HCT116 (cell line): ENCODE measurements at regions not wholly inside any gene's neighbourhood (a gene's known extent, or its start where the extent isn't known, plus 50 kb on each side); places are given as distances from the start of the nearest gene placed in this dataset.

Source experiments
- ATAC-seq: fragments of 200-7000 bp; cut with Tn5 transposase; 2 replicates; pipeline ENCODE4 v1.9.1; 2020; ENCODE audit warnings: mild to moderate bottlenecking, moderate library complexity
- BruUV-seq: library from RNA; stranded (reverse); fragments of 400-500 nt; replicated peaks from 2 replicates; lab custom pipeline; 2021; lab: Mats Ljungman, UMichigan
- CTCF ChIA-PET: fragments of 300-600 bp; sonication (Branson Sonifier 250); formaldehyde crosslinking; loops from one replicate; lab custom pipeline; 2021; ENCODE audit warnings: antibody characterized with exemption; lab: Charles Lee
- POLR2A ChIA-PET: fragments of 300-600, 350-600 bp; sonication (Branson Sonifier 250); formaldehyde crosslinking; loops from one replicate; lab custom pipeline; 2021; ENCODE audit warnings: antibody characterized with exemption; lab: Charles Lee
- RAD21 ChIA-PET, 2 experiments: fragments of 300-600 bp; sonication (Branson Sonifier 250); formaldehyde crosslinking; loops; one replicate each; lab custom pipeline; 2023; ENCODE audit warnings: low total read pairs in 2 of 2; ENCODE audit not compliant: uncharacterized antibody in 2 of 2, unreplicated experiment in 2 of 2, low non-redundant PET in 1 of 2; lab: Charles Lee
- DNase-seq: peaks from one replicate; pipeline ENCODE4 v3.0.0-alpha.2; 2010; ENCODE audit warnings: low read depth, low spot score
- H2AFZ ChIP-seq: fragments of 200-600 bp; shearing (Covaris generic), sonication (generic); 2 replicates; pipeline ENCODE4 v1.6.1; 2017; ENCODE audit warnings: low read depth, mixed run types, mixed read lengths, antibody characterized with exemption, low read length; ENCODE audit not compliant: poor library complexity, severe bottlenecking
- H3K27ac ChIP-seq: 2 replicates; pipeline ENCODE4 v1.5.1; 2012; ENCODE audit warnings: low read depth, low read length
- H3K27me3 ChIP-seq: fragments of 200-600 bp; sonication (generic); 2 replicates; pipeline ENCODE4 v1.6.1; 2016; ENCODE audit warnings: mixed run types, low read length, mixed read lengths; ENCODE audit not compliant: insufficient read depth
- H3K36me3 ChIP-seq, 2 experiments: fragments of 200-500 bp in 1 of 2; fragments of 200-600 bp in 1 of 2; sonication (Bioruptor generic) in 1 of 2; sonication (generic) in 1 of 2; 2 replicates each; pipeline versions ENCODE4 v1.5.1 to v1.6.1; 2014 to 2016; ENCODE audit warnings: low read length in 2 of 2, inconsistent platforms in 1 of 2, mixed read lengths in 1 of 2, mixed run types in 1 of 2; ENCODE audit not compliant: insufficient read depth in 2 of 2, control insufficient read depth in 1 of 2
- H3K4me1 ChIP-seq, 2 experiments: fragments of 200-600 bp in 1 of 2; sonication (generic) in 1 of 2; 2 replicates each; pipeline versions ENCODE4 v1.5.1 to v1.6.1; 2012 to 2017; ENCODE audit warnings: low read length in 2 of 2, inconsistent platforms in 1 of 2, mild to moderate bottlenecking in 1 of 2, mixed read lengths in 1 of 2, mixed run types in 1 of 2, moderate library complexity in 1 of 2; ENCODE audit not compliant: insufficient read depth in 2 of 2, control insufficient read depth in 1 of 2
- H3K4me2 ChIP-seq: fragments of 200-600 bp; sonication (generic); 2 replicates; pipeline ENCODE4 v1.6.1; 2017; ENCODE audit warnings: mixed run types, low read length, mixed read lengths
- H3K4me3 ChIP-seq, 2 experiments: fragments of 200-600 bp in 1 of 2; sonication (generic) in 1 of 2; replicated peaks in 1 of 2; 2 replicates each; pipeline ENCODE4 v1.5.1; 2011 to 2016; ENCODE audit warnings: low read length in 2 of 2, control low read depth in 1 of 2, low read depth in 1 of 2, mild to moderate bottlenecking in 1 of 2, mixed read lengths in 1 of 2, mixed run types in 1 of 2
- H3K79me2 ChIP-seq: fragments of 200-600 bp; sonication (generic); 2 replicates; pipeline ENCODE4 v1.6.1; 2017; ENCODE audit warnings: mild to moderate bottlenecking, mixed run types, low read length, moderate library complexity, mixed read lengths; ENCODE audit not compliant: insufficient read depth
- H3K9ac ChIP-seq: fragments of 200-600 bp; sonication (generic); 2 replicates; pipeline ENCODE4 v1.6.1; 2016; ENCODE audit warnings: low read length, mixed read lengths
- H3K9me2 ChIP-seq: fragments of 200-600 bp; sonication (generic), shearing (Covaris generic); 2 replicates; pipeline ENCODE4 v1.6.1; 2017; ENCODE audit warnings: mixed run types, mild to moderate bottlenecking, moderate library complexity; ENCODE audit not compliant: insufficient read depth
- H3K9me3 ChIP-seq, 2 experiments: fragments of 200-500 bp in 1 of 2; fragments of 200-600 bp in 1 of 2; sonication (Bioruptor generic) in 1 of 2; sonication (generic) in 1 of 2; 2 replicates each; pipeline ENCODE4 v1.6.1; 2014 to 2017; ENCODE audit warnings: low read length in 2 of 2, mixed read lengths in 2 of 2, inconsistent platforms in 1 of 2, low read depth in 1 of 2, mild to moderate bottlenecking in 1 of 2, mixed run types in 1 of 2, moderate library complexity in 1 of 2; ENCODE audit not compliant: control insufficient read depth in 1 of 2, insufficient read depth in 1 of 2
- H4K20me1 ChIP-seq: fragments of 200-600 bp; sonication (generic), shearing (Covaris generic); 2 replicates; pipeline ENCODE4 v1.6.1; 2017; ENCODE audit warnings: mixed run types, mild to moderate bottlenecking, moderate library complexity; ENCODE audit not compliant: insufficient read depth
- ATF3 ChIP-seq: IDR thresholded peaks from 2 replicates; pipeline ENCODE4 v1.6.1; 2012
- CTCF ChIP-seq, 3 experiments: fragments of 200-600 bp in 1 of 3; sonication (generic) in 1 of 3; IDR thresholded peaks in 2 of 3; conservative IDR thresholded peaks in 1 of 3; 2 replicates each; pipeline ENCODE4 v1.5.1; 2012 to 2017; ENCODE audit warnings: low read depth in 2 of 3, low read length in 2 of 3, antibody characterized with exemption in 1 of 3, borderline replicate concordance in 1 of 3, control low read depth in 1 of 3, mild to moderate bottlenecking in 1 of 3, mixed read lengths in 1 of 3, mixed run types in 1 of 3, moderate library complexity in 1 of 3; ENCODE audit not compliant: insufficient read depth in 1 of 3
- EGR1 ChIP-seq: IDR thresholded peaks from 2 replicates; pipeline ENCODE4 v1.6.1; 2012; ENCODE audit warnings: low read depth
- ELF1 ChIP-seq: IDR thresholded peaks from 2 replicates; pipeline ENCODE4 v1.6.1; 2012; ENCODE audit warnings: low read depth, borderline replicate concordance
- JUND ChIP-seq: IDR thresholded peaks from 2 replicates; pipeline ENCODE4 v1.6.1; 2012
- MAX ChIP-seq: IDR thresholded peaks from 2 replicates; pipeline ENCODE4 v1.6.1; 2012
- POLR2AphosphoS5 ChIP-seq: IDR thresholded peaks from 2 replicates; pipeline ENCODE4 v1.6.1; 2011; ENCODE audit warnings: mild to moderate bottlenecking, low read depth, low read length, moderate library complexity
- REST ChIP-seq: IDR thresholded peaks from 2 replicates; pipeline ENCODE4 v1.6.1; 2012; ENCODE audit warnings: low read depth
- SRF ChIP-seq: IDR thresholded peaks from 2 replicates; pipeline ENCODE4 v1.6.1; 2012; ENCODE audit warnings: low read depth
- TCF7L2 ChIP-seq: IDR thresholded peaks from 2 replicates; pipeline ENCODE4 v1.7.0; 2011; ENCODE audit warnings: borderline replicate concordance, inconsistent platforms; ENCODE audit not compliant: insufficient read depth, insufficient read length; ENCODE audit errors: extremely low read depth
- YY1 ChIP-seq: IDR thresholded peaks from 2 replicates; pipeline ENCODE4 v1.6.1; 2011; ENCODE audit warnings: low read length, low read depth, moderate library complexity, mild to moderate bottlenecking; ENCODE audit not compliant: insufficient replicate concordance; ENCODE audit errors: extremely low read depth
- intact Hi-C: fragments of 100-400 bp; cut with micrococcal nuclease; formaldehyde crosslinking; loops from 2 replicates; pipeline ENCODE4 v1.10.0; 2022

- Histone ChIP-seq H3K9ac (no peak overlapping the region), H3K4me3 (no peak overlapping the region), H4K20me1 (no peaks in the 10 kb centered on the region), H3K79me2 (no peaks in the 10 kb centered on the region), H3K4me2 (no peak overlapping the region), H2AFZ (no peak overlapping the region), H3K27ac (no peak overlapping the region), H3K27me3 (no peaks in the 10 kb centered on the region), H3K4me1 (no peaks in the 10 kb centered on the region), H3K9me3 (no peaks in the 10 kb centered on the region), H3K36me3 (no peaks in the 10 kb centered on the region), H3K9me2 (no peaks in the 10 kb centered on the region)
- TF ChIP-seq MAX (no peak), EGR1 (no peak), CTCF (IDR thresholded peaks at IDR 0.05 in 2 of 3, conservative IDR thresholded peaks at IDR 0.05 in 1 of 3; ENCODE audit: borderline replicate concordance in 1 of 3, insufficient read depth in 1 of 3, low read depth in 2 of 3, low read length in 2 of 3) (no peak), YY1 (no peak), ATF3 (no peak), JUND (no peak), SRF (no peak), POLR2AphosphoS5 (no peak), ELF1 (no peak), TCF7L2 (no peak), REST (no peak)
- no peak for DNase-seq
- ChIA-PET POLR2A (interaction anchor here (0.7 kb wide), 1 partner anchor 10 kb away, joined by 3 read pairs; no protein-coding TSS in a partner anchor), RAD21 (no interaction called here), CTCF (no interaction called here)
- no peak for ATAC-seq
- intact Hi-C loops = no loop called here
- no TSS peak for BruUV-seq
These were observed 166.6 kb upstream of the TBCA start for GRCh38 chr5:77942578-77943239.
